WI38 (cell line): ENCODE measurements at regions not wholly inside any gene's neighbourhood (a gene's known extent, or its start where the extent isn't known, plus 50 kb on each side); places are given as distances from the start of the nearest gene placed in this dataset.

Experiments
- H3K4me3 ChIP-seq: 2 replicates; pipeline ENCODE4 v1.5.1; 2011; ENCODE audit warnings: low read depth, mild to moderate bottlenecking, control low read depth, low read length
- TF ChIP-seq, protein P1 (sequence below): IDR thresholded peaks from 2 replicates; pipeline ENCODE4 v1.5.1; 2012; ENCODE audit warnings: low read depth, mild to moderate bottlenecking, control low read depth, low read length

DNA sequence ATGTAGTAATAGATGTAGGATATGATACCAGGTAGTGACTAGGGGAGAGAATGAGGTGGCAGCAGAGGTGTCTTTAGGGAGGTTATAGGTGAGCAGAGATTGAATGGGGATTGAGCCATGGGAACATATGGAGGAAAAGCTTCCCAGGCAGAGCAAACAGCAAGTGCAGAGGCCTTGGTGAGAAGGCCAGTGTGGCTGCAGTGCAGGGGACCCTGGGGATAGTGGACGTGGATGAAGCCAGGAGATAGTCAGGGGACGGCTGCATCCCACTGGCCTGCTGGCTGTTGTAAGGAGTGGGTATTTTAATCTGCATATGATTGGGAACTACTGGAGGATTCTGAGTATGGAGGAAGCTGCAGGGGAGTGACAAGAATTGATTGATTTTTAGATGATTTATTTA is 62.7 kb upstream of the TRAK1 start:
- no peak overlapping the region for H3K4me3 ChIP-seq
- TF ChIP-seq, protein P1, sequence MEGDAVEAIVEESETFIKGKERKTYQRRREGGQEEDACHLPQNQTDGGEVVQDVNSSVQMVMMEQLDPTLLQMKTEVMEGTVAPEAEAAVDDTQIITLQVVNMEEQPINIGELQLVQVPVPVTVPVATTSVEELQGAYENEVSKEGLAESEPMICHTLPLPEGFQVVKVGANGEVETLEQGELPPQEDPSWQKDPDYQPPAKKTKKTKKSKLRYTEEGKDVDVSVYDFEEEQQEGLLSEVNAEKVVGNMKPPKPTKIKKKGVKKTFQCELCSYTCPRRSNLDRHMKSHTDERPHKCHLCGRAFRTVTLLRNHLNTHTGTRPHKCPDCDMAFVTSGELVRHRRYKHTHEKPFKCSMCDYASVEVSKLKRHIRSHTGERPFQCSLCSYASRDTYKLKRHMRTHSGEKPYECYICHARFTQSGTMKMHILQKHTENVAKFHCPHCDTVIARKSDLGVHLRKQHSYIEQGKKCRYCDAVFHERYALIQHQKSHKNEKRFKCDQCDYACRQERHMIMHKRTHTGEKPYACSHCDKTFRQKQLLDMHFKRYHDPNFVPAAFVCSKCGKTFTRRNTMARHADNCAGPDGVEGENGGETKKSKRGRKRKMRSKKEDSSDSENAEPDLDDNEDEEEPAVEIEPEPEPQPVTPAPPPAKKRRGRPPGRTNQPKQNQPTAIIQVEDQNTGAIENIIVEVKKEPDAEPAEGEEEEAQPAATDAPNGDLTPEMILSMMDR: no peak

DNA sequence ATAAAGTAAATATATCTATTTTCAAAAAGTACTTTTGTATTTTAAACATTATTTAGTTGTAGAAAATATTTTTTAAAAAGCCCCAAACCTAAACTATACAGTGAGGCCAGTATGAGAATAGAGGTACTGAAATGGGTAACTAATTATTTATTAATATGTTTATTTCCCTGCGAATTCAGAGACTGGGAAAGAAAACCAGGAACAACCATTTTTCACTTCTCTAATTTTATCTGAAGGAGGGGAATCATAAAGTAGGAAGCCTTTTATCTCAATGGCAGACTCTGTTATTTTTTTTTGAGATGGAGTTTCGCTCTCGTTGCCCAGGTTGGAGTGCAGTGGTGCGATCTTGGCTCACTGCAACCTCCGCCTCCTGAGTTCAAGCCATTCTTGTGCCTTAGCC is 63.6 kb upstream of the TRAK1 start:
- TF ChIP-seq, protein P1: no peak
- H3K4me3 ChIP-seq: no peak overlapping the region

- TF ChIP-seq, protein P1: no peak
- H3K4me3 ChIP-seq: peak overlapping the region; percentile 36
These were observed 63.7 kb upstream of the ULK4 start for GRCh38 chr3:42025370-42026138.

DNA sequence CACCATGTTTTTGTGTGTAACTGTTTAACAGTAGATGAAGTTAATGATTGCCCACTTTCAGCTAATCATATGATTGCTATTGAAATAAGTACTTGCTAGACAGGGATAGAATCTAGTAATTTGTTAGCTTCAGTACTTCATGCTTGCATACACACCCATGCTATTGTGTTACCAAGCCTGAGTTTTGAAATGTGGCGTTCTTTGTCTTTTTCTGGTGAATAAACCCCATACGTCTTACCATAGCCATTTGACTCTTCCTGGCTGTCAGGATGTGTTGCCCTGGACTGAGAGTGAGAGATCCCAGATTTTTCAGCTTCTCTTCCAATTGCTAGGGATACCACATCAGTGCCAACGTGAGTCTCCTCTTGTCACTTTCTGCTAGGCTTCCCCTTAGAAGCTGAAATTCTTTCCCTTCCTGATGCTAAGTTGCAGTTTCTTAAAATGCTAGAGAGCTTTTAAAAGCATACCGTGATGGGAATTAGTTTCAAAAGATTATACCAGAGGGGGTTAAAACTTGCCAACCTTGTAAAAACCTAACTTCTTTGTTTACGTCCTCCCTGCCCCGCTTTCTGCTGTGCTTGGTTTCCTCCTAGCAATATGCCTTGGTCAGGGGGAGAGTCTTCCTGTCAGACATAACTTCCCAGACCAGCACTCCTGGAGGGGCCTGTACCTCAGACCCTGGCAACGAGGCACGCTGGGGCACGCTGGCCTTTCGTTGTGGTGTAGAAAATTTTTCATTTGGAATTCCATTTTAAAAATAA is 62.9 kb upstream of the ULK4 start:
- no peak overlapping the region for H3K4me3 ChIP-seq
- TF ChIP-seq, protein P1: no peak

DNA sequence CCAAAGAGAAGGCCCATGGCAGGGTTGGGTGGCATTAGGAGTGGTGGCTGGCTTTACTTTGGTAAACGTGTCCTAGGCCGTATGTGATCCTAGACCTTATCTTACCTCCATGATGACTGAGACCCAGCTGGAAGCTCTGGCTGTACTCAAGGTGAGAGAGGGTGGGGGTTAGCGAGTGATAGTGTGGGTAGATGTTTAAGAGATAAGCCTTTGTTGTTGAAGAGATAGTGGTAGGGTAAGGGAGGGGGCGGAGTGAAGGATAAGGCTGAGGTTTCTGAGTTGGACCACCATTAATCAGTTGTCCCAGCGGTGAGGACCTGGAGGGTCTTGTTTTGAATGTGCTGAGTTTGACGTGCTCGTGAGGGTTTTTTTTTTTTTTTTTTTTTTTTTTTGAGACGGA is 61.5 kb upstream of the ULK4 start:
- TF ChIP-seq, protein P1: no peak
- no peak overlapping the region for H3K4me3 ChIP-seq

DNA sequence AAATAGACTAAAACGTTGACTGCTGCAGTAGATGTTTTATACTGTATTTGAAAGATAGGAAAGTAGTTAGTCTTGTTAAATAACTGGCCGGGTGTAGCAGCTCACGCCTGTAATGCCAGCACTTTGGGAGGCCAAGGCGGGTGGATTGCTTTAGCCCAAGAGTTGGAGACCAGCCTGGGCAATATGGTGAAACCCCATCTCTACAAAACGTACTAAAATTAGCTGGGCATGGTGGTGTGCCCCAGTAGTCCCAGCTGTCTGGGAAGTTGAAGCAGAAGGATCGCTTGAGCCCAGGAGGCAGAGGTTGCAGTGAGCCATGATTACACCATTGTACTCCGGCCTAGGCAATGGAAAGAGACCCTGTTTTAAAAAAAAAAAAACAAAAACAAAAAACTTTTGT is 60.5 kb upstream of the ULK4 start:
- TF ChIP-seq, protein P1: no peak
- H3K4me3 ChIP-seq: no peak overlapping the region

GRCh38 chr3:42020684-42021307 is 58.9 kb upstream of the ULK4 start:
- TF ChIP-seq, protein P1: no peak
- H3K4me3 ChIP-seq: no peak overlapping the region
